ENCODE measurements at regions not wholly inside any gene's neighbourhood (a gene's known extent, or its start where the extent isn't known, plus 50 kb on each side); places are given as distances from the start of the nearest gene placed in this dataset.

- Histone ChIP-seq H2AFZ (ENCODE audit: low read depth, low read length) (no peak overlapping the region), H3K36me3 (ENCODE audit: insufficient read depth, low read length) (peaks cover 10% of the 10 kb centered on the region), H3F3A (ENCODE audit: insufficient read depth, low read length, poor library complexity, severe bottlenecking) (peaks cover 2% of the 10 kb centered on the region), H3K9ac (ENCODE audit: low read length) (no peak overlapping the region), H3K9me2 (ENCODE audit: insufficient read depth, low read length) (no peaks in the 10 kb centered on the region), H3K27ac (ENCODE audit: low read length) (peak overlapping the region; percentile 96), H3K4me3 (ENCODE audit: low read length) (no peak overlapping the region), H3K27me3 (ENCODE audit: insufficient read depth, low read depth, low read length) (no peaks in the 10 kb centered on the region), H3K79me2 (replicated peaks; ENCODE audit: insufficient read depth, low read length) (peaks cover 16% of the 10 kb centered on the region), H3K9me3 (ENCODE audit: low read length) (no peaks in the 10 kb centered on the region), H3K4me2 (ENCODE audit: low read length) (no peak overlapping the region), H4K20me1 (ENCODE audit: insufficient read depth) (no peaks in the 10 kb centered on the region)
- TF ChIP-seq EZH2 (IDR thresholded peaks at IDR 0.05; ENCODE audit: borderline replicate concordance, insufficient read depth, low read length, poor library complexity, severe bottlenecking): no peak
- no peak for TF ChIP-seq SMC3 (conservative IDR thresholded peaks at IDR 0.05; ENCODE audit: poor library complexity)
- no peak for TF ChIP-seq POLR2AphosphoS5 (IDR thresholded peaks at IDR 0.05)
- no peak for TF ChIP-seq CTCF (IDR thresholded peaks at IDR 0.05; ENCODE audit: poor library complexity, severe bottlenecking)
These were observed 50.8 kb upstream of the DSN1 start for GRCh38 chr20:36824142-36824940.

- Histone ChIP-seq H3F3A (ENCODE audit: insufficient read depth, low read length, poor library complexity, severe bottlenecking) (no peaks in the 10 kb centered on the region), H3K9me3 (ENCODE audit: low read length) (no peaks in the 10 kb centered on the region), H4K20me1 (ENCODE audit: insufficient read depth) (no peaks in the 10 kb centered on the region), H3K4me2 (ENCODE audit: low read length) (peak overlapping the region; percentile 80), H3K36me3 (ENCODE audit: insufficient read depth, low read length) (peaks cover 10% of the 10 kb centered on the region), H3K9me2 (ENCODE audit: insufficient read depth, low read length) (no peaks in the 10 kb centered on the region), H3K79me2 (replicated peaks; ENCODE audit: insufficient read depth, low read length) (peaks cover 16% of the 10 kb centered on the region), H3K27me3 (ENCODE audit: insufficient read depth, low read depth, low read length) (no peaks in the 10 kb centered on the region), H3K27ac (ENCODE audit: low read length) (peak overlapping the region; percentile 96), H3K9ac (ENCODE audit: low read length) (peak overlapping the region; percentile 63), H2AFZ (ENCODE audit: low read depth, low read length) (no peak overlapping the region), H3K4me3 (ENCODE audit: low read length) (peak overlapping the region; percentile 48)
- TF ChIP-seq SMC3 (conservative IDR thresholded peaks at IDR 0.05; ENCODE audit: poor library complexity): peak; percentile 42
- peak; percentile 95 for TF ChIP-seq EP300 (conservative IDR thresholded peaks at IDR 0.05; ENCODE audit: poor library complexity, severe bottlenecking)
- no peak for TF ChIP-seq EZH2 (IDR thresholded peaks at IDR 0.05; ENCODE audit: borderline replicate concordance, insufficient read depth, low read length, poor library complexity, severe bottlenecking)
- TF ChIP-seq POLR2AphosphoS5 (IDR thresholded peaks at IDR 0.05): peak; percentile 83
- TF ChIP-seq CTCF (IDR thresholded peaks at IDR 0.05; ENCODE audit: poor library complexity, severe bottlenecking): peak; percentile 34
- TF ChIP-seq REST (IDR thresholded peaks at IDR 0.05; ENCODE audit: borderline replicate concordance): peak; percentile 75
- TF ChIP-seq MXI1 (conservative IDR thresholded peaks at IDR 0.05; ENCODE audit: poor library complexity, severe bottlenecking): peak; percentile 55
- TF ChIP-seq TAF1 (IDR thresholded peaks at IDR 0.05; ENCODE audit: low read depth): no peak
- peak; percentile 43 for TF ChIP-seq RAD21 (conservative IDR thresholded peaks at IDR 0.05)
These were observed 50.4 kb upstream of the TLDC2 start for GRCh38 chr20:36825385-36826104.

Data from neural cell (in vitro differentiated cells).